ENCODE measurements at regions not wholly inside any gene's neighbourhood (a gene's known extent, or its start where the extent isn't known, plus 50 kb on each side); places are given as distances from the start of the nearest gene placed in this dataset.
A peak's percentile ranks its signal among the peaks of the same experiment; 100 is the strongest.

GRCh38 chr4:81845273-81845672 lies 373.6 kb upstream of the RASGEF1B start:
- H3K18ac ChIP-seq (ENCODE audit: extremely low read depth, low read length), result no peak overlapping the region
- H3K27me3 ChIP-seq (replicated peaks in 1 of 4; ENCODE audit: control insufficient read depth in 3 of 4, extremely low read depth in 1 of 4, insufficient read depth in 3 of 4, low read length in 3 of 4), result peaks cover 0 to 1% (median 0%) of the 10 kb centered on the region in 4 experiments; a peak in 1 of 7 replicates
- H3K4me2 ChIP-seq (ENCODE audit: insufficient read depth in 1 of 2, low read depth in 2 of 2, low read length in 2 of 2), result no peak overlapping the region
- H3K27ac ChIP-seq (ENCODE audit: low read depth, low read length), result no peak overlapping the region
- no peaks in the 10 kb centered on the region for H3K23me2 ChIP-seq (ENCODE audit: low read depth, low read length)
- H3K9me3 ChIP-seq (ENCODE audit: insufficient read depth in 2 of 2, low read depth in 1 of 2, low read length in 1 of 2), result no peaks in the 10 kb centered on the region
- no peaks in the 10 kb centered on the region for H4K20me1 ChIP-seq (replicated peaks in 1 of 2; ENCODE audit: control insufficient read depth in 1 of 2, insufficient read depth in 2 of 2, low read length in 2 of 2)
- H2BK20ac ChIP-seq (ENCODE audit: low read length), result peak overlapping the region; percentile 40; the same call in 1 of the 2 replicates
- no peak overlapping the region for H3K23ac ChIP-seq (ENCODE audit: insufficient read length)
- FAIRE-seq (no peak), DNase-seq (ENCODE audit: low read depth in 1 of 2, low spot score in 2 of 2) (no peak)
- ChIA-PET POLR2A (ENCODE audit: partially characterized antibody) (no interaction called here), CTCF (ENCODE audit: partially characterized antibody) (interaction anchor here (0.8 to 5.3 kb wide), 22 partner anchors 9 to 447 kb away, joined by 3 to 38 read pairs (median 4); partner anchors contain the start of gene RASGEF1B)
- H3K56ac ChIP-seq (replicated peaks; ENCODE audit: insufficient read length, low read depth, low read length), result no peak overlapping the region
- no peaks in the 10 kb centered on the region for H3K79me2 ChIP-seq (ENCODE audit: control insufficient read depth in 1 of 2, insufficient read depth in 2 of 2, low read length in 2 of 2)
- no peaks in the 10 kb centered on the region for H3K36me3 ChIP-seq (ENCODE audit: control insufficient read depth in 2 of 4, insufficient read depth in 4 of 4, low read length in 3 of 4)
- H3K79me1 ChIP-seq (ENCODE audit: low read depth, low read length), result no peaks in the 10 kb centered on the region
- H4K8ac ChIP-seq (ENCODE audit: extremely low read depth, insufficient read depth, low read length), result no peak overlapping the region
- no peak overlapping the region for H3K4me3 ChIP-seq (ENCODE audit: extremely low read depth in 1 of 4, insufficient read depth in 2 of 4, low read depth in 3 of 4, low read length in 4 of 4)
- H4K5ac ChIP-seq (ENCODE audit: insufficient read length, low read depth, low read length), result no peak overlapping the region
- H2BK15ac ChIP-seq (ENCODE audit: low read length), result no peak overlapping the region
- H2BK5ac ChIP-seq (ENCODE audit: low read depth, low read length), result no peak overlapping the region
- no peak overlapping the region for H2BK12ac ChIP-seq (ENCODE audit: low read depth, low read length)
- H2AFZ ChIP-seq (ENCODE audit: low read length), result 0 out of 2 replicates have a peak overlapping the region, but pooled peaks have one; percentile 94
- no peak overlapping the region for H3K14ac ChIP-seq (ENCODE audit: insufficient read length)
- no peak overlapping the region for H2AK5ac ChIP-seq (ENCODE audit: low read depth, low read length)
- no peak overlapping the region for H4K91ac ChIP-seq (replicated peaks; ENCODE audit: insufficient read length, low read length)
- no peak overlapping the region for H3K4ac ChIP-seq (replicated peaks; ENCODE audit: insufficient read length, low read depth, low read length)
- WGBS, 2 experiments (ENCODE audit: extremely low coverage in 1 of 2, insufficient coverage in 1 of 2, insufficient read length in 1 of 2, insufficient replicate concordance in 2 of 2, low coverage in 1 of 2, low lambda C conversion rate in 2 of 2, missing lambda C conversion rate in 1 of 2), result 90% methylated on average over 2 of the region's 2 CpGs; no CpG with 5 or more reads in 1 of the 2 experiments
- no peak for TF ChIP-seq POU5F1 (IDR thresholded peaks at IDR 0.05; ENCODE audit: low read depth, low read length)
- no peak for TF ChIP-seq POLR2A (IDR thresholded peaks at IDR 0.05; ENCODE audit: control extremely low read depth in 1 of 2, low read depth in 2 of 2, low read length in 2 of 2)
- no peak for TF ChIP-seq RNF2 (IDR thresholded peaks at IDR 0.05; ENCODE audit: borderline replicate concordance, low read depth, low read length, missing control alignments, poor library complexity, severe bottlenecking)
- no peak for TF ChIP-seq YY1 (IDR thresholded peaks at IDR 0.05; ENCODE audit: low read depth, low read length)
- no peak for TF ChIP-seq CEBPB (IDR thresholded peaks at IDR 0.05; ENCODE audit: low read depth, low read length)
- no peak for TF ChIP-seq EP300 (IDR thresholded peaks at IDR 0.05; ENCODE audit: borderline replicate concordance in 1 of 2, low read depth in 2 of 2, low read length in 2 of 2)
- no peak for TF ChIP-seq SIX5 (IDR thresholded peaks at IDR 0.05; ENCODE audit: low read depth, low read length)
- TF ChIP-seq ATF3 (IDR thresholded peaks at IDR 0.05; ENCODE audit: insufficient read depth, low read depth, low read length), result no peak
- no peak overlapping the region for H3K9ac ChIP-seq (replicated peaks in 1 of 4; ENCODE audit: extremely low read depth in 1 of 4, low read depth in 3 of 4, low read length in 3 of 4)
- no peak overlapping the region for H2BK120ac ChIP-seq (replicated peaks; ENCODE audit: low read depth, low read length)
- no peaks in the 10 kb centered on the region for H3K4me1 ChIP-seq (replicated peaks in 1 of 4; ENCODE audit: control insufficient read depth in 3 of 4, insufficient read depth in 4 of 4, low read length in 3 of 4)

Data from H1 (cell line).